ENCODE measurements at regions not wholly inside any gene's neighbourhood (a gene's known extent, or its start where the extent isn't known, plus 50 kb on each side); places are given as distances from the start of the nearest gene placed in this dataset.
"Not testable (repeated sequence)": the region's sequence is repeated elsewhere in the genome, so short reads cannot be mapped to it uniquely, and the experiment has no call there.

DNA sequence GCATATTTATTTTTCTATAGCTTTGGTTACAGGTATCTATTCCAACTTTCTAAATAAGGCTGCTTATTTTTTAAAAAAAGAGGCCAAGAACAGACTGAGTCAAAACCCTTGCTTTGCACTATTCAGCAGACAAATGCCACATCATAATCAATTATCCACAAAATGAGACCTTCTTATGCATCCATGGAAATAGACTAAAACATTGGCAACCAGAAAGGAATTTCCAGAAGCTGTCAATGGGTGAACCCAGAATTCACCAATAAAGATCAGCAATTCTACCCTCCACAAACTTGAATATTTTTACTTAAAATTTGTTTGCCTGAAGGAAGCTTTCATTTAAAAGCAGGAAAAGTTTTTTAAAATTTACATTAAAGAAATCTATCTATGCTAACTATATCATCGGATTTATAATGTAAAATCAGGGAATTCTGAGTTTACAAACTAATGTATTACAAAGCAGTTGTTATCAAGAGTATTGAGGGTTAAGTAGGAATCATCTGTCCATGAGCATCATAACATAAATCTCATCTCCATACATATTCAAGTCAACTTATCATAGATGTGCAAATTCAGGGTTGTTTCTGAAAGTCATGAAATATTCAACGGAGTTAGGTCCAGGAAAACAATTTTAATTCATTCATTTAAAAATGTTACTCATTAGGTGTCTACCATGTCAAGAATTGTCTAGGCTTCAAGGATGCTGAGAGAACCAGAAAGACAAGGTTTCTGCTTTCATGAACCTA lies 548.0 kb downstream of the SATB2 start:
- no peak for DNase-seq

GRCh38 chr2:198905881-198906612 lies 551.7 kb downstream of the SATB2 start:
- DNase-seq = no peak

DNA sequence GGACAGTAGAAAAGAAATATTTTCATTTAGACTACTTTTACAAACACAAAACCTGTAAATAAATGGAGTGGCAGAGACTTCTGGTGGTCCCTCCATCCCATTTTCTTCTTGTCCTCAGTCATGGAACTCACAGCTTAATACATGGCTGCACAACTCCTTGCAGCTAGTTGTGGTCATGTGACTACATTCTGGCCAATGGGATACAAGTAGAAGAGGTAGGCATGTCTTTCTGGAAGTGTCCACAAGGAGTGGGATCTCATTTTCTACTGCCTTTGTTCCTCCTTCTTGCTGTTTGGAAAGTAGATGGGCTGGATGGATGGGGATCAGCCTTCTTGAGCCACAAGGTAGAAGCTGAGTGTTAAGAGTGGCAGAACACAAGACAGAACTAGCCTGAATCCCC lies 555.8 kb downstream of the SATB2 start:
- DNase-seq = no peak

GRCh38 chr2:198900141-198900540 lies 557.6 kb downstream of the SATB2 start:
- DNase-seq = no peak

GRCh38 chr2:198890490-198890889 lies 567.2 kb downstream of the SATB2 start:
- DNase-seq = no peak

DNA sequence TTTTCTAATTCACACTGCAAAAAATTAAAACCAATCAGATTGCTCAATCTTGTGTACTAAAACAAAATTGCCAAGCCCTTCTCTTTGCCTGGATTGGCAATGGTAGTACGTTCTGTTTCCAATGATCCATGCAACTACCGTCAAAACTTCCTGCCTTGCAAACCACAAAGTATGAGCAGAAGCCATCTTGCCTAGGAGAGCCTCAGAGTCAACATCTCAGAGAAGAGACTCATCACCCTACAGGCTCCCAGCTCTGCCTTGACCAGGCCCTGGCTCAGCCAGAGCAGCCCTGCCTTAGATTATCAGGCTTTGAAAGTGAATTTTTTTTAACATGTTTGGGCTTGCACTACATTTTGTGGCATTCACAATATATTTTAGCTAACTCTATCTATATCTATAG lies 574.1 kb downstream of the SATB2 start:
- DNase-seq = no peak

- no peak for DNase-seq
These were observed 576.8 kb downstream of the SATB2 start for GRCh38 chr2:198880986-198881385.

GRCh38 chr2:198880421-198880820 lies 577.3 kb downstream of the SATB2 start:
- no peak for DNase-seq

GRCh38 chr2:198874472-198874858 lies 583.3 kb downstream of the SATB2 start:
- no peak for DNase-seq

DNA sequence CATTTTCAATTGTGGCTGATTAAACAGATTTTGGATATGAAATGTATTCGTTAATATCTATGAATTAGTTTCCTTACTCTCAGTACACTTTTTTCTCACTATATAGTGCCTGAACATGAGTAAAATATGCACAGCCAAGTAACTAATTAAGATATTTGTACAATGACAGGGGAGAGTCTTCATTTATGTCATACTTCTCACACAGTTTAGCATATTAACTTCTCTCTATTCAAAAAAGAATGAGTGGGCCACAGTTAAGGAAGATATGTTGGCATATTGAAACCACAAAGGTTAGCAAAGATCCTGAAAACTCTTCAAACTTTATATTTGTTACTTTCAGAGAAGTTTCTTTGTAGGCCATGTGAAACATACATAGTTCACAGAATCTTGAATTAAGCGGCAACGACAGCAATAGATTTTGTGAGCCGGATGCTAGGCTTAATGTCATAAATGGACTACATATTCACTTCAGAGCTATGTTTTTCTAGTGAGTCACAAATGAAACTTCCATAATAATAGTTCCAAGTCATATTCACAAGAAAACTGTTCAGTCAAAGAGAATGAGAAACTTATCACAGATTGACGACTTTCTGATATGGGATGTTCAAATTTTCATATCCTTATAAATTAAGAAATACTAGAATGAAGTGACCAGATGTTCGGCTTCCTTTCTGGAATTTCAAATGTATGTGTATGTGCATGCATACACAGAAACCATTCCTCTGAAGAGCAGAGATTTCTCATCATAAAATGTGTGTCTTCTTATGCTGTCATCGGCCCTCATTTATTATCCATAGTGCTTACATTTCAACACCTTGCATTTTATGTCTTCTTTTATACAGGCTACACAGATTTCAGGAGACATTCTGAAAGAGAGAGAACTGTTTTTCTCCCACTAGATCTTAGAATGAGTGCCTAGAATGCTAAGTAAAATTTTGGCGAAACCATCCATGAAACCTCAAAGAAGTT lies 584.0 kb downstream of the SATB2 start:
- no peak for DNase-seq

GRCh38 chr2:198863655-198864054 lies 594.1 kb downstream of the SATB2 start:
- DNase-seq = no peak

GRCh38 chr2:198861080-198861479 lies 596.7 kb downstream of the SATB2 start:
- no peak for DNase-seq

DNA sequence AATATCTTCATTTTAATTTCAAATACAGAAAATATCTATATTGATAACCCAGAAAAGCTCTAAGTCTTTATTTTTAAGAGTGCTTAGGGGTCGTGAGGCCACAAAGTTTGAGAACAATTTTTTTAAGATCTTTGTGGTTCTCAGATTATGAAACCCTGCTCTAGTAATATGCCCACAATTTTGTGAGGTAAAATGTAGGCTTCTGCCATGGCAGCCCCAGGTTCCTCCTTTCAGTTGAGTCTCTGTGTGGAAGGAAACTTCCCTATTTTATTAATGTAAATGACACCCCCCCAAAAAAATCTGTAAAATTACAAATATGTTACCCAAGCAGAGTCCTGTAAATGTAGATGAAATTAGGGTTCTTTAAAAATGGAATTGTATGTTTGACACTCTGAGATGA lies 600.5 kb downstream of the SATB2 start:
- DNase-seq = no peak

- not testable (repeated sequence) for DNase-seq
These were observed 602.0 kb downstream of the SATB2 start for GRCh38 chr2:198855746-198856145.

DNA sequence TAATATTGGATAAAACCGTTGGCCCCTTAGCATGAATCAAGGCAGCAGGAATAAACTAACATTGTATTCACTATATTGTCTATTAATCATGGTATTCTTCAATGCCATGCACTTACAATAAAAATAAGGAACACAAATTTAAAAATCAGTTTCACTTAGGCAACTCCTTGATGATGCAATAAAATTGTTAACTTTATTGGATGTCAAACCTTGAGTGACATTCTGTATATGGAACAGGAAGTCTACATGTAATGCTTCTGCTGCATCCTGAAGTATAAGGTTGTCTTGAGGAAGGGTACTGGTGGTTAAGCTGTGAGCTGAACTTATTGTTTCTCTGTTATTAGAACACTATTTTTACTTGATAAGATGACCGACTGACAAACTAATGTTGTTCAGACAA lies 605.5 kb downstream of the SATB2 start:
- no peak for DNase-seq

DNA sequence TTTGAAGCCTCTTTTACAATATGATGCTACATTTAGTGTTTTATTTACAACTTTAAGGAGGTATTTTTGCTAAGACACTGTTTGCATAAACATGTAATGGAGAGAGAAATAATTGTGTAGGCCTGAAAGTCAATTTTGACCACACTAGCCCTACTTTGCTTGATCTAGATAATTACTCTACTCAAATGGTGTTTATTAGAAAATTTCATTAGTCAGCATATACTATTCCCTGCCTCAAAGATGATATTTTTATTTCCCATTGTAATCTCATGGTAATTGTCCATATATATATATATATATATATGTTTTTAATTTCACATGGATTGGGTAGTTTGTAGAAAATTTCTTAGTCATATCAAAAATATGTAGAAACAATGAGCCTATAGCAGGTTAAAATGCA lies 632.2 kb downstream of the SATB2 start:
- no peak for DNase-seq

DNA sequence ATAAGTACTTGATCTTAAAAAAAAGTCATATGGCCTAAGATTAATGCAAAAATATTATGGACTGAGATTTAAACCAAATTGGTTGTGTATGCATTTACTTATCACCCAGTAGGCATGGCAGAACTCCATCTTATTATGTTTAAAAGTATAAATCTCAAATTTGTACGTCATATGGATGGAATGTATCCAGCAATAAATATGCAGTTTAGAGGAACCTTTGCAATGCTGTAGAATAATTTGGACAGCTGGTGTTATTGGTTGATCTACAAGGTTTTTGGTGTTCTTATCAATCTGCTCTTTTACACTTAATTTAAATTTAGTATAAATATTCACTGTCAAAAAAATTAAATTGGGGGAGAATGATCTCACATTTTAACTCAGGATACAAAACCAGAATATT lies 640.2 kb downstream of the SATB2 start:
- no peak for DNase-seq

DNA sequence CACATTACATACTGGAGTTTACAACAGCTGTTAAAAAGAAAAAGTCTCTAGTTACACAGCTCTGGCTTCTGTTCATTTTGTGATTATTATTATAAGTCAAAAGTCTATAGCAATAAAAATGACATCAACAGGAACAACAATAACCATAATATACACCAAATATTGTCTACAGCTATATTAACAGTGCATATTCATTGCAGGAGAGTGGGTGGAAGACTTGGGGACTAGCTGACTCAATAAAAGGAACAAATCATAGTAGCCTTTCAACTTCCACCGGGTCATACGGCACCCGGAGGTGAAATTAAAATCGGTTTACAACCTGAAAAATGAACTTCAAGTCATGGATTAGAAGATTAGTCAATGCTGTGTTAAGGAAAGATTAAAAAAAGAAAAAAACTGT lies 642.1 kb downstream of the SATB2 start:
- no peak for DNase-seq

- DNase-seq = no peak
These were observed 646.5 kb downstream of the SATB2 start for GRCh38 chr2:198811198-198811597.

GRCh38 chr2:198809976-198810375 lies 647.8 kb downstream of the SATB2 start:
- DNase-seq = no peak

- no peak for DNase-seq
These were observed 650.6 kb downstream of the SATB2 start for GRCh38 chr2:198807131-198807530.

GRCh38 chr2:198795419-198795818 lies 662.3 kb downstream of the SATB2 start:
- DNase-seq = no peak

- DNase-seq = no peak
These were observed 666.1 kb downstream of the SATB2 start for GRCh38 chr2:198791623-198792022.
